GM12892 (cell line): ENCODE measurements at regions not wholly inside any gene's neighbourhood (a gene's known extent, or its start where the extent isn't known, plus 50 kb on each side); places are given as distances from the start of the nearest gene placed in this dataset.

Experiments used
- POLR2A ChIP-seq: IDR thresholded peaks from 2 replicates; pipeline ENCODE4 v1.6.1; 2011; ENCODE audit warnings: low read depth, low read length, control low read depth
- POLR2AphosphoS5 ChIP-seq: IDR thresholded peaks from 2 replicates; pipeline ENCODE4 v1.6.1; 2011; ENCODE audit warnings: low read depth, low read length, control low read depth
- TAF1 ChIP-seq: IDR thresholded peaks from 2 replicates; pipeline ENCODE4 v1.6.1; 2011; ENCODE audit warnings: low read depth, mild to moderate bottlenecking, control low read depth, low read length, borderline replicate concordance

DNA sequence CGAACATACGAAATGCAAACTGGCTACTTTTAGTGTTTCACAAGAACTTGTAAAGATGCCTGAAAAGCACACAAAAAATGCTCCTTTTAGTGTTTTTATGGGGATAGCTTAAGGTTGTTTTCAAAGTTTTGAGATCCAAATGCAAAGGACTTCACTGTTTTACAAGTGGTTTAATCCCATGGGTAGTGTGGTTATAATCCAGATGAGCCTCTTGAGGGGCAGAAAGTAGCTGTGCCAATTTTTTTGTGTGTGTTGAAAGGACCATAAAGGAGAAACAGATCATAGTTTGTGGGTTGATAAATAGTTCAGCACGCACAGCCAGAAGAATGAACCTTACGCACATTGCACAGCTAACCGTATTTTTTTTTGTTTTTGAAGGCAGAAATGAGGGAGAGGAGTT is 126.9 kb upstream of the GIMD1 start:
- TF ChIP-seq POLR2AphosphoS5 (no peak), TAF1 (no peak), POLR2A (no peak)
